Vagina (tissue), 2 donors: ENCODE measurements at regions not wholly inside any gene's neighbourhood (a gene's known extent, or its start where the extent isn't known, plus 50 kb on each side); places are given as distances from the start of the nearest gene placed in this dataset.

Experiments used
- CTCF ChIP-seq, 3 experiments: fragments of 450-650 bp in 2 of 3; fragments of 200-600 bp in 1 of 3; sonication (generic) in 1 of 3; IDR thresholded peaks; one replicate each; pipeline ENCODE4 v1.5.1; 2017 to 2019; ENCODE audit warnings: antibody characterized with exemption in 3 of 3, mild to moderate bottlenecking in 2 of 3, moderate library complexity in 2 of 3
- POLR2AphosphoS5 ChIP-seq, 2 donors: sonication (generic); formaldehyde crosslinking; IDR thresholded peaks; one replicate each; pipeline ENCODE4 v1.9.0; 2017; ENCODE audit warnings: antibody characterized with exemption in 2 of 2, mild to moderate bottlenecking in 2 of 2, low read depth in 1 of 2; ENCODE audit not compliant: insufficient read depth in 1 of 2

DNA sequence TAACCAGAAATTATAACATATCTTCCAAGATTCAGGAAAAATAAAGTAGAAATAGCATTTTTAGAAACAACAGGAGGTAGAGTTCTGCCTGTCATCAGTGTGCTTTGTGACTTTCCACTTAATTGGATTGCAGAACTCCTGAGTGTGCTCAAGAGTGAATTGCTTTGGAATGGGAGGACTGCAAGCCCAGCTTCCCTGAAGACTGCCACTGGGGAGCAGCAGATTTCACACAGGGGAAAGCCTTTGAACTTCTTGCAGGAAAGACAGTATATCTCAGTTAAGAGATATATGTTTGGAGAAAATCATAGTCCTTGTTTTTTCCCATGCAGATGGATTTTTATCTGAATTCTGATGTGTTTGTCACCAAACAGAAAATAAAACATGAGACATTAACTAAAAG lies 124.5 kb downstream of the TMEM168 start:
- TF ChIP-seq POLR2AphosphoS5 (IDR thresholded peaks at IDR 0.05; ENCODE audit: insufficient read depth in 1 of 2, low read depth in 1 of 2) = no peak
- no peak for TF ChIP-seq CTCF (IDR thresholded peaks at IDR 0.05)
